ENCODE measurements at regions not wholly inside any gene's neighbourhood (a gene's known extent, or its start where the extent isn't known, plus 50 kb on each side); places are given as distances from the start of the nearest gene placed in this dataset.

DNA sequence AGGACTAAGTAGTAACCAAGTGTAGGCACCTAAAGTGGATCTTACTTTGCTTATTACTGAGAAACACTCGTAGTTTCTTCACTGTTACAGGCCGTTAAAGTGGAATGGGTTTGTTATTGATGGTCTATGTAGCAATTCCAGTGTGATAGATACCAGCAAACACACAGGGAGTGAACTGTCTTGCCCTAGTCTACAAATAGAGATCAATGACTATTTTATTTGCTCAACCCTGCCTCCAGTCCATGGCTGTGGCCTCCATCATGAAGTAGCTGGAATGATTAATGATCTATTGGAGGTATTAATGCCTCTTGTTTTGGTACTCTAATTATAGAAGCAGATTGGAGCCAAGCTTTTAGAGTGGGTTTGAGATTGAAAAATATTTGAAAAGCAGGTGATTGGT, 362.7 kb upstream of the AZI2 start:
- Histone ChIP-seq H3K4me1 (no peaks in the 10 kb centered on the region), H3K27me3 (no peaks in the 10 kb centered on the region), H3K27ac (no peak overlapping the region), H3K4me3 (no peak overlapping the region), H3K9me3 (no peaks in the 10 kb centered on the region), H3K36me3 (no peaks in the 10 kb centered on the region)
- TF ChIP-seq, protein P1, sequence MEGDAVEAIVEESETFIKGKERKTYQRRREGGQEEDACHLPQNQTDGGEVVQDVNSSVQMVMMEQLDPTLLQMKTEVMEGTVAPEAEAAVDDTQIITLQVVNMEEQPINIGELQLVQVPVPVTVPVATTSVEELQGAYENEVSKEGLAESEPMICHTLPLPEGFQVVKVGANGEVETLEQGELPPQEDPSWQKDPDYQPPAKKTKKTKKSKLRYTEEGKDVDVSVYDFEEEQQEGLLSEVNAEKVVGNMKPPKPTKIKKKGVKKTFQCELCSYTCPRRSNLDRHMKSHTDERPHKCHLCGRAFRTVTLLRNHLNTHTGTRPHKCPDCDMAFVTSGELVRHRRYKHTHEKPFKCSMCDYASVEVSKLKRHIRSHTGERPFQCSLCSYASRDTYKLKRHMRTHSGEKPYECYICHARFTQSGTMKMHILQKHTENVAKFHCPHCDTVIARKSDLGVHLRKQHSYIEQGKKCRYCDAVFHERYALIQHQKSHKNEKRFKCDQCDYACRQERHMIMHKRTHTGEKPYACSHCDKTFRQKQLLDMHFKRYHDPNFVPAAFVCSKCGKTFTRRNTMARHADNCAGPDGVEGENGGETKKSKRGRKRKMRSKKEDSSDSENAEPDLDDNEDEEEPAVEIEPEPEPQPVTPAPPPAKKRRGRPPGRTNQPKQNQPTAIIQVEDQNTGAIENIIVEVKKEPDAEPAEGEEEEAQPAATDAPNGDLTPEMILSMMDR (IDR thresholded peaks at IDR 0.05) = no peak
- no peak for TF ChIP-seq EP300 (IDR thresholded peaks at IDR 0.05; ENCODE audit: low read depth)
- no peak for TF ChIP-seq POLR2AphosphoS5 (IDR thresholded peaks at IDR 0.05)
- TF ChIP-seq POLR2A (IDR thresholded peaks at IDR 0.05) = no peak
- DNase-seq = no peak
- 79 to 93% methylated on average over 2 of the region's 2 CpGs for WGBS, 2 donors (ENCODE audit: low coverage in 1 of 2)
- in situ Hi-C loops (cut with MboI; ENCODE audit: low pct_ligation_motif_present in 1 of 4, low pct_unique_long_range_greater_than_20kb in 1 of 4, low sequenced_read_pairs in 3 of 4) (no loop called here), intact Hi-C loops (cut with DNase I; ENCODE audit: low total_unique reads) (no loop called here)

DNA sequence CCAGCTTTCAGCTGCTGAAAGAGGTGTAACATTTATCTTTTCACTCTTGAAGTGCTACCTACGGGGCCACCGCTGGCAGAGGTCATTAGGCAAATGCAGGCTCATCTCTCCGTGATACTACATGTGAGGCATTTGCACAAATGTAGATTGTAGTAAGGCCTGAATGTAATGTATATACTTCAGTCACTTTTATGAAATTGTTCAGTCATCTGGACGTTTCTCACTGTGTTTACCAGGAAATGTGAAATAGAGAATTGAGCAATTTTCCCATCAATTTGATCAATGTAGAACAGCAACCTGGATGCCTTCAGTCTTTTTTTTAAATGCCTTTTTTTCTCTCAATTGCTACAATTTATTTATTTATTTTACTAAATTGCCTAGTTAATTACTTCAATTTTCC, 368.3 kb upstream of the AZI2 start:
- 63 to 84% methylated on average over 3 to 4 of the region's 4 CpGs for WGBS, 2 donors (ENCODE audit: low coverage in 1 of 2)

DNA sequence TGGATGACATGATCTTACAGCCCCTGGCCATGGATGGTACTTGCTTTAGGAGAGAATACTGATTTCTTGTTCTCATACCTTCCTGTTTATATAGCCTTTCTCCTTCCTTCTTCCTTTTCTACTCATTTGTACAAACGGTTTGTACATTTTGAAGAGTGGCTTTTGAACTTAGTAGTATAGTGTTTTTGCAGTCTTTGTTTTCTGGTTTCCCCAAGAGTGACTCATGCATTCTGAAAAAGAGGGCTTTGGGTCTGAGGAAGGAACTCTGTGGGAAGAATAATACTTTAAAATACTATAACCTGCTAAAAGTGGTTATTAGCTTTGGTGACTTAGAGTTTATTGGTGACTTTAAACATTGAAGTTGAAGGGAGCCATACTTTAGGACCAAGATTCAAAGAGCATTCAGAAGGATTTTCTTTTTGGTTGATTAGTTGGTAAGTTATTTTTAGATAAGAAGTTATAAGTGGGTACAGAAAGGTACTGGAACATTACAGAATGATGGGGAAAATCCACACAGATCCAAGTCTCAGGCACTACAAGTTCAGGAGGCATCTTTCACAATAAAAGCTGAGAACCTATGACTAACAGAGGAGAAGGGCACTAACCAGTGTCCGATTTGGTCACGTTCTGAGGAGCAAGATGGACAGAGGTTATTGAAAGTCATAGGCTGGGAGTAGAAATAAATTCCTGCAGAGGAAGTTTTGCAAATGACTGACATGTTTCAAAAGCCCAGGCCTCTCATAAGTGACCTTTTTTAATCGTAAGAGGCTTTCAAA, 369.6 kb upstream of the AZI2 start:
- intact Hi-C loops (cut with DNase I; ENCODE audit: low total_unique reads) (no loop called here), in situ Hi-C loops (cut with MboI; ENCODE audit: low pct_ligation_motif_present in 1 of 4, low pct_unique_long_range_greater_than_20kb in 1 of 4, low sequenced_read_pairs in 3 of 4) (no loop called here)
- Histone ChIP-seq H3K4me1 (no peaks in the 10 kb centered on the region), H3K27ac (no peak overlapping the region), H3K36me3 (no peaks in the 10 kb centered on the region), H3K9me3 (no peaks in the 10 kb centered on the region), H3K4me3 (no peak overlapping the region), H3K27me3 (no peaks in the 10 kb centered on the region)
- no peak for DNase-seq
- TF ChIP-seq POLR2A (IDR thresholded peaks at IDR 0.05) (no peak), POLR2AphosphoS5 (IDR thresholded peaks at IDR 0.05) (no peak), EP300 (IDR thresholded peaks at IDR 0.05; ENCODE audit: low read depth) (no peak)
- TF ChIP-seq, protein P1 (IDR thresholded peaks at IDR 0.05) = no peak
- WGBS, 2 donors (ENCODE audit: low coverage in 1 of 2) = 56 to 60% methylated on average over 4 of the region's 4 CpGs

More for the DNA sequence above, 368.3 kb upstream of the AZI2 start:
- H3K27ac ChIP-seq = no peak overlapping the region
- DNase-seq = no peak
- no peaks in the 10 kb centered on the region for H3K27me3 ChIP-seq
- intact Hi-C loops (cut with DNase I; ENCODE audit: low total_unique reads) = no loop called here
- H3K4me3 ChIP-seq = no peak overlapping the region
- in situ Hi-C loops (cut with MboI; ENCODE audit: low pct_ligation_motif_present in 1 of 4, low pct_unique_long_range_greater_than_20kb in 1 of 4, low sequenced_read_pairs in 3 of 4) = no loop called here
- H3K9me3 ChIP-seq = no peaks in the 10 kb centered on the region
- no peaks in the 10 kb centered on the region for H3K4me1 ChIP-seq
- no peaks in the 10 kb centered on the region for H3K36me3 ChIP-seq
- TF ChIP-seq POLR2AphosphoS5 (IDR thresholded peaks at IDR 0.05) = no peak

DNA sequence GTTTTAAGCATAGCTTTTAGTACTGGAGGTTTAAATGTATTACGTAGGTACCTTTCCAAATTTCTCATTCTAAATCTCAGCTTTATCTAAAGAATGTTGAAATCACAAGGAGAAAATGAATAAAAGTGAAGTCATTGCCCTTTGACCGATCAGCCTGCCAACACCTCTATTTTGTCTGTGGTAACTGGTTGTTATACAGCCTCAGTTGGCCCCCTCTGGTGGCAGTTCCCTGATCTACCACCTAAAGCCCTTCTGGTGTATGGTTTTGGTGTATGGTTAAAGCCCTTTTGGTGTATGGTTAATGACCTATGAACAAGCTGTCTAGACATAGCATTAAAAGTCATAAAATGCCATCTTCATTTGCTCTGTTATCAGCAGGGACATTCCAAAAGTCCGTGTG, 378.2 kb upstream of the AZI2 start:
- DNase-seq = peak; percentile 41
- TF ChIP-seq EP300 (IDR thresholded peaks at IDR 0.05; ENCODE audit: low read depth) = no peak
- TF ChIP-seq, protein P1 (IDR thresholded peaks at IDR 0.05) = peak; percentile 18 to 31 (median 23)
- no peak overlapping the region for H3K4me3 ChIP-seq
- no peak overlapping the region for H3K27ac ChIP-seq
- H3K4me1 ChIP-seq = peaks cover 0 to 13% (median 0%) of the 10 kb centered on the region in 4 donors
- H3K36me3 ChIP-seq = no peaks in the 10 kb centered on the region
- in situ Hi-C loops (cut with MboI; ENCODE audit: low pct_ligation_motif_present in 1 of 4, low pct_unique_long_range_greater_than_20kb in 1 of 4, low sequenced_read_pairs in 3 of 4) = no loop called here
- WGBS, 2 donors (ENCODE audit: low coverage in 1 of 2) = 33 to 38% methylated on average over 2 to 3 of the region's 3 CpGs
- no peaks in the 10 kb centered on the region for H3K27me3 ChIP-seq
- H3K9me3 ChIP-seq = peaks cover 0 to 5% of the 10 kb centered on the region in 2 donors
- intact Hi-C loops (cut with DNase I; ENCODE audit: low total_unique reads) = no loop called here

DNA sequence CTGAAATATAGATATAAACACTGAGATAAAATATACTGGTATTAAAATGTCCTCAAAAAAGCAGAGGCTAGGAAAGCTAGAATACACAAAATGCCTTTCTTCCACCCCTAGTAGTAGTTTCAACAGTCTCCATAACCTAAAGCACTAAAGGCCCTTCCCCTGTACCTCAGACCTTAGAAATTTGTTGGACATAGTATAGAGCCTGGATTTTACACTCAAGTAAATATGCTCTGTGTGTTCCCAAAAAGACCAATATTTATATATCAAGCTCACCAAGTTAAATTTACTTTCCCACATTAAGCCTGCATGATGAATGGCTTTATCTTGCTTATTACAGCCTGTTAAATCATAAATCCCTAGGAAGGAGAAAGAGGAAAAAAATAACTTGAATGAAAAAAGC, 378.7 kb upstream of the AZI2 start:
- no peak for DNase-seq
- in situ Hi-C loops (cut with MboI; ENCODE audit: low pct_ligation_motif_present in 1 of 4, low pct_unique_long_range_greater_than_20kb in 1 of 4, low sequenced_read_pairs in 3 of 4) = no loop called here

More for the DNA sequence above, 378.7 kb upstream of the AZI2 start:
- H3K36me3 ChIP-seq = no peaks in the 10 kb centered on the region
- peaks cover 0 to 5% of the 10 kb centered on the region in 2 donors for H3K9me3 ChIP-seq
- H3K4me1 ChIP-seq = peaks cover 0 to 13% (median 0%) of the 10 kb centered on the region in 4 donors
- TF ChIP-seq, protein P1 (IDR thresholded peaks at IDR 0.05) = no peak
- no peak for TF ChIP-seq POLR2A (IDR thresholded peaks at IDR 0.05)
- no peak for TF ChIP-seq POLR2AphosphoS5 (IDR thresholded peaks at IDR 0.05)
- no peak for TF ChIP-seq EP300 (IDR thresholded peaks at IDR 0.05; ENCODE audit: low read depth)
- no peak overlapping the region for H3K27ac ChIP-seq
- H3K4me3 ChIP-seq = no peak overlapping the region
- intact Hi-C loops (cut with DNase I; ENCODE audit: low total_unique reads) = no loop called here
- no peaks in the 10 kb centered on the region for H3K27me3 ChIP-seq

Data from transverse colon (tissue), 4 donors.